PFSK-1 (cell line): ENCODE measurements at regions not wholly inside any gene's neighbourhood (a gene's known extent, or its start where the extent isn't known, plus 50 kb on each side); places are given as distances from the start of the nearest gene placed in this dataset.

Source experiments
- POLR2AphosphoS5 ChIP-seq: IDR thresholded peaks from 2 replicates; pipeline ENCODE4 v1.6.1; 2012; ENCODE audit warnings: low read depth, mild to moderate bottlenecking, control low read depth, low read length, moderate library complexity
- SIN3A ChIP-seq: IDR thresholded peaks from 2 replicates; pipeline ENCODE4 v1.6.1; 2012; ENCODE audit warnings: mild to moderate bottlenecking, low read length, moderate library complexity, borderline replicate concordance; ENCODE audit not compliant: insufficient read depth

DNA sequence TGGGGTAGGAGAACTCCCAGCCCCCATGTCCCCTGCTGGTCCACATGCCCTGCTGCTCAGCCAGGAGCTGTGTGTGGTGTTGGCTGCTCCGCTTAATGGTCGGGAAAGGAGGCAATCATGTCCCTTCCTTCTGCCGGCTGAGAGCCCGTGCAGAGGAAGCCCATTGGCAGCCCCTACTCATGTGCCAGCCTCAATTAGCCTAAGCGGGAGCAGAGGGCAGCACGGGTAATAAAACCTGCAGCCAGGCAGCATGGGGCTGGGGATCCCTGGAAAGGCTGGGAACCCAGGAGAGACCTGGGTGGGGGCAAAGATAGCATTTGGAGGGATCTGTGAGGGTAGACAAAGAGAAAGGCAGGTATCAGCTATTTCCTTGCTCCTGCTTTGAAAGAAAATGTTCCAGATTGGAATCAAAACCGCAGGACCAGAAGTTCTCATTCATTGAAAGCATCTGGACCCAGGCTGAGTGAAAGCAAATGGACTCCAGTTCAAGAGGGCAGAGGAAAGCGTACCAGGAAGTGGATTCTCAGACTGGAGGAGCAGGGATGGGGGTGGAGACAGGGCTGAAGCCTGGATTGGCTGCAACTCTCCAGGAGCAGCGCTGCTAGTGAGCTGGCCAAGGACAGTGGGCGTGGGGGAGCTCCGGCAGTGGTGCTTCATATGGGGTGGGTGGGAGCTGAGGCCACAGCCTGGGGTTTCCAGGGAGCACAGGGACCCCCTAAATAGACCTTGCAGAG is 103.4 kb upstream of the NECTIN1 start:
- TF ChIP-seq POLR2AphosphoS5 (no peak), SIN3A (no peak)
